ENCODE measurements at regions not wholly inside any gene's neighbourhood (a gene's known extent, or its start where the extent isn't known, plus 50 kb on each side); places are given as distances from the start of the nearest gene placed in this dataset.

GRCh38 chr3:30084971-30085403 lies 521.4 kb upstream of the TGFBR2 start:
- TF ChIP-seq CTCF (conservative IDR thresholded peaks at IDR 0.05; ENCODE audit: low read depth, low read length) (no peak), POLR2A (IDR thresholded peaks at IDR 0.05; ENCODE audit: low read depth, low read length) (no peak), RAD21 (IDR thresholded peaks at IDR 0.05; ENCODE audit: low read length) (no peak), USF2 (IDR thresholded peaks at IDR 0.05; ENCODE audit: low read depth, low read length) (no peak), FOS (IDR thresholded peaks at IDR 0.05; ENCODE audit: low read depth, low read length) (no peak), MXI1 (IDR thresholded peaks at IDR 0.05; ENCODE audit: borderline replicate concordance, low read depth, low read length) (no peak), RFX5 (IDR thresholded peaks at IDR 0.05; ENCODE audit: low read depth, low read length) (no peak), MAFK (IDR thresholded peaks at IDR 0.05; ENCODE audit: low read depth, low read length) (no peak)

Measured in IMR-90 (cell line).